DLD1 (cell line): ENCODE measurements at regions not wholly inside any gene's neighbourhood (a gene's known extent, or its start where the extent isn't known, plus 50 kb on each side); places are given as distances from the start of the nearest gene placed in this dataset.

Source experiments
- in situ Hi-C: cut with HindIII; loops from 2 replicates; pipeline ENCODE4 v1.10.0; 2017; ENCODE audit warnings: low sequenced_read_pairs

- in situ Hi-C loops = no loop called here
These were observed 441.5 kb upstream of the PCDH20 start for GRCh38 chr13:61857198-61857597.

- in situ Hi-C loops = no loop called here
These were observed 436.5 kb upstream of the PCDH20 start for GRCh38 chr13:61852116-61852619.

DNA sequence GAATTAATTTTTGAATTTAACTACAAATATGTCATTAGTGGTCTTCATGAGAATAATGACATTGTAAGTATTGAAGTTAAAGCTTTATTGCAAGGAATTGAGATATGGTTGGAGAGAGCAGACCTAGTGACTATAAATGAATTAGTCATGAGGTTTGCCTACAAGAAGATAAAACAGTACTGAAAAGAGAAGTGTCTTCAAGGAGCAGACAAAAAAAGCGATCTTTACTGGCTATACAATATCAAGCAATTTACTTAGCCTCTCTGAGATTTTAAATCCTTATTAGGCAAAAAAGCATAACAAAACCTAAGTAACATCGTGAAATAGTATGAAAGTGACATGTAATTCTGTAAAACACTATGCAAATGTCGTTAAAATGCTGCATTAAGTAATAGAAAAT is 435.1 kb upstream of the PCDH20 start:
- in situ Hi-C loops = no loop called here

GRCh38 chr13:61838568-61838967 is 422.9 kb upstream of the PCDH20 start:
- in situ Hi-C loops = no loop called here

- in situ Hi-C loops = no loop called here
These were observed 417.6 kb upstream of the PCDH20 start for GRCh38 chr13:61833228-61833627.

- in situ Hi-C loops = no loop called here
These were observed 415.4 kb upstream of the PCDH20 start for GRCh38 chr13:61831026-61831425.

GRCh38 chr13:61830475-61830874 is 414.8 kb upstream of the PCDH20 start:
- in situ Hi-C loops = no loop called here

DNA sequence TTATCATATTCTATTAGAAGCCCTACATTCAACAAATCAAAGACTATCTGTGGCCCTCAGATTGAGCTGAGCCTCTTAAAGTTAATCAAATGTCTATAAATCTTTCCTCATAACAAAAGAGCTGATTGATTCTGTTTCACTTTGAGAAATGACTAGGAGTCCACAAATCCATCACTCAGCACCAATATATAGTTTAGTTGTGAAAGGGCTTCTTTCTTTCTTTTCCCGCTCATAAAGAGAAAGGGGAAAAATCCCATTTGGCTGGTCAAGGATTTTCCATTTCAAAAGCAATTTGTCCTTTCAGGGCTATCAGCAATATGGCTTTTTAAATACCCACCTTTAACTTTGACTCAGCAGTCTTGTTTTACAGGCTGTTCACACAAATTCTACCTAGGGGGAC is 408.5 kb upstream of the PCDH20 start:
- in situ Hi-C loops = no loop called here

DNA sequence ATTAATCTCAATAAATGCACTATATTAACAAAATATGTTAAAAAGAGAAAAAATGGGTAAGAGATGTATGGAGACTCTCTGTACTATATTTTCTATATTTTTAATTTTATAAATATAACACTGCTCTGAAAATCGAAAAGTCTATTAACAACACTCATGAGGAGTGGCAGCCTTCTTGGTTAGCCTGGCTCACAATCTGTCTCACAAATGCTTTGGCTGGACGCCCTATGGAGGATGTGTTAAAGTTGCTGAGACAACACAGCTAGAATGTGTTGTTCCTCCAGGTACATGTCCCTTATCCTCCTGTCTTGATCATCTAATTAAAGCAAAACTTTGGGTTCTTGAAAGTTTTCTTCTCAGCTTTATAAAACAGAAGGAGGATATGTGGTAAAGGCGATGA is 396.6 kb upstream of the PCDH20 start:
- in situ Hi-C loops = no loop called here

GRCh38 chr13:61810065-61810464 is 394.4 kb upstream of the PCDH20 start:
- in situ Hi-C loops = no loop called here

- in situ Hi-C loops = no loop called here
These were observed 381.7 kb upstream of the PCDH20 start for GRCh38 chr13:61797397-61797796.

DNA sequence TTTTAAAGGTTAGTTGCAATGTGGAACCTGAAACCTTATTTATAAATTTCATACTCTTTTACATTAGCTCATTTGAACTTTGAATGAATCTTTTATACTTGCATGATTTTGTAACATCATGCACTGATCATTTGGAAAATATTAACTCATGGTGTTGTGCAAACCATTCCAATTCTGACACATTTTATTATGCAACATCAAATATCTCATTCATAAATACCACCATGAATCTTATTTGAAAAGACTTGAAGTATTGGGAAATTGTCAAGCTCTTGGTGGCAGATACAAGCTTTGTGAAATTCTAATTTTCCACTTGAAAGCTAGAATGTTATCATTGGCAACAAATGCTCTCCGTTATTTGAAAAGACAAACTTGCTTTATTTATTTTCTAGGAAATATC is 379.9 kb upstream of the PCDH20 start:
- in situ Hi-C loops = no loop called here

DNA sequence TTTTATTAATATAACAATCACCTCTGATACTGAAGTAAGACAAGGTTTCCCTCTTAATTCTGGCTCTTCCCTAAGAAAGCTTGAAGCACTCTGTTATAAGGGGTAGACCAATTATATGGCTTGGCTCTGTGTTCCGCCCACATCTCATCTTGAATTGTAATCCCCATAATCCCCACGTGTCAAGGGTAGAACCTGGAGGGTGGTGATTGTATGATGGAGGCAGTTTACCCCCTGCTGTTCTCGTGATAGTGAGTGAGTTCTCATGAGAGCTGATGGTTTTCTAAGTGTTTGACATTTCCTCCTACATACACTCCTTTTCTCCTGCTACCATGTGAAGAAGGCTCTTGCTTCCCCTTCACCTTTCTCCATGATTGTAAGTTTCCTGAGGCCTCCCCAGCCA is 363.8 kb upstream of the PCDH20 start:
- in situ Hi-C loops = no loop called here

DNA sequence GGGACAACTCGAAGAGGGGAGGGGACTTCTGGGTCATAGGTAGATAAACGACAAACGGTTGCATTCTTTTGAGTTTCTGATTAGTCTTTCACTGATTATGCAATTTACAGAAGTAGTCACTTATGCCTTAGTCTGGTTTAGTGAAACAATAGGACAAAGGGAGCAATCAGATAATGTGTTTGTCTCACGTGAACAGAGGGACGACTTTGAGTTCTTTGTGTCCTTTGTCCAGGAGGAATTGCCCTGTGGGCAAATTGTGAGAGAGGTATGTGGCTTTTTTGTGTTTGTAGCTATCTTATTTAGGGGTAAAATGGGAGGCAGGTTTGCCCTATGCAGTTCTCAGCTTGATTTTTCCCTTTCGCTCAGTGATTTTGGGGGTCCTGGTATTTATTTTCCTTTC is 362.9 kb upstream of the PCDH20 start:
- in situ Hi-C loops = no loop called here

- in situ Hi-C loops = no loop called here
These were observed 362.2 kb upstream of the PCDH20 start for GRCh38 chr13:61777899-61778298.

GRCh38 chr13:61777271-61777670 is 361.6 kb upstream of the PCDH20 start:
- in situ Hi-C loops = no loop called here

DNA sequence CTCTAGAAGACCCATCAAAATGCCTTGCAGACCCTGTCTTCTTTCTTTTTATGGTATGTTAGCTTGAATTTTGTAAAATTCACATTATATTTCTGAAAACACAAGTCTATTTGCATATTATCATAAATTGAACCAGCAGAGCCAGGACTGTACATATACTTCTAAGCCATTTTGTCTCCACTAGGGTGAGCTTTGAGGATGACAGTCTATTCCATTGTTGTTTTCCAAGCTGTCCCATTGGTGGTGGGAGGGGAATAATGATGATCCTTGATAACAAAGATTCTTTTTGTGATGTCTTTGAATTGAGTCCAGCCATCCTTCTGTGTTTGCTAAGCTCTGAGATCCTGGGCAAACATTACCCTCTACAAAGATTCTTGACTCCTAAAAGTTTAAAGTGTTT is 359.3 kb upstream of the PCDH20 start:
- in situ Hi-C loops = no loop called here

- in situ Hi-C loops = no loop called here
These were observed 355.0 kb upstream of the PCDH20 start for GRCh38 chr13:61770681-61771080.

GRCh38 chr13:61768175-61768574 is 352.5 kb upstream of the PCDH20 start:
- in situ Hi-C loops = no loop called here

GRCh38 chr13:61766667-61767058 is 351.0 kb upstream of the PCDH20 start:
- in situ Hi-C loops = no loop called here

GRCh38 chr13:61765940-61766666 is 350.5 kb upstream of the PCDH20 start:
- in situ Hi-C loops = no loop called here

DNA sequence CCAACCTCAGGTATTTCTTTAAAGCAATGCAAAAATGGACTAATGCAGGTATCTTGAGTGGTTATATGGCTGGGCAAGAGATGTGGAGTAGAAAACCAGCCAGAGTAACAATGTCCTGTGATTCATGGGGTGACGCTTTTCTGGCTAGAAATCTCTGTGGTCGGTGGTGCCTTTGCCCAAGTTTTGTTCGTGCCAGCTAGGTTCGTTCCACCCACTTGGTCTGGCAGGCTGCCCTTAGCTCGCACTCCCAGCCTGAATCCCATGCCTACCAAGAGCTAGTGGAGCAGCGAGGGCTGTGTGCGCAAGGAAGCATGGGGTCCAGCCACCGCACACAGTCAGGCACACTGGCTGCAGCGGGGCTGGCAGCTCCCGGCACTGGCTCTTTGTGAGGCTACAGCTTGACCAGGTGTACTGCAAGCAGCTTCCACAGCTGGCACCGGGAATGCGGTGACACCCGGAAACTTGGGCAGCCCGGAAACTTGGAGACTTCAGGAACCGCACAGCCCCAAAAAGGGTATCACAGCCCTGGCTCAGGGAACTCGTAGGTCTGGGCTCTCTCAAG is 349.6 kb upstream of the PCDH20 start:
- in situ Hi-C loops = no loop called here

DNA sequence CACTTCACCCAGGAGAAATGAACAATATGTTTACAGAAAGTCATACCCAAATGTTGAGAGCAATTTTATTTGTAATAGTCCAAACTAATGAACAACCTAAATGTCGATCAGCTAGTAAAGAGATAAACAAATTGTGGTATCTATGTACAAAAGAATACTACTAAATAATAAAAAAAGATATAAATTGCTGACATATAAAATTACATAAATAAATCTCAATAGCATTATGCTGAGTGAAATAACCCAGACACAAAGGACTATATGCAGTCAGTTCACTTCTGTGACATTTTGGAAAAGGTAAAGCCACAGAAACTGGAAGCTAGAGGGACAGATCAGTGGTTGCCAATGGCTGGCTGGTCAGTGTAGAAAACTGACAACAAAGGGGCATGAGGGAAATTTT is 346.0 kb upstream of the PCDH20 start:
- in situ Hi-C loops = no loop called here
